Progenitor cell of endocrine pancreas (in vitro differentiated cells): ENCODE measurements at regions not wholly inside any gene's neighbourhood (a gene's known extent, or its start where the extent isn't known, plus 50 kb on each side); places are given as distances from the start of the nearest gene placed in this dataset.

Experiments used
- DNase-seq: peaks from one replicate; pipeline ENCODE4 v3.0.0; 2021; ENCODE audit warnings: low spot score; ENCODE audit not compliant: unreplicated experiment
- H3K27ac Mint-ChIP-seq: 2 replicates; pipeline ENCODE4 v1.8.0; 2021; ENCODE audit warnings: mild to moderate bottlenecking, moderate library complexity, mixed read lengths
- H3K27me3 Mint-ChIP-seq: 2 replicates; pipeline ENCODE4 v1.8.0; 2021; ENCODE audit warnings: mixed read lengths
- H3K36me3 Mint-ChIP-seq: 2 replicates; pipeline ENCODE4 v1.8.0; 2022; ENCODE audit warnings: mixed read lengths; ENCODE audit not compliant: insufficient read depth
- H3K4me1 Mint-ChIP-seq: 2 replicates; pipeline ENCODE4 v1.8.0; 2021; ENCODE audit warnings: low read depth, mixed read lengths
- H3K4me3 Mint-ChIP-seq: 2 replicates; pipeline ENCODE4 v1.8.0; 2021; ENCODE audit warnings: low read depth, mild to moderate bottlenecking, moderate library complexity, mixed read lengths
- H3K9me3 Mint-ChIP-seq: 2 replicates; pipeline ENCODE4 v1.8.0; 2021; ENCODE audit warnings: low read depth, mixed read lengths
- CTCF ChIP-seq: fragments of 200-600 bp; sonication (generic); IDR thresholded peaks from one replicate; pipeline ENCODE4 v1.5.0; 2021; ENCODE audit warnings: antibody characterized with exemption, mild to moderate bottlenecking; ENCODE audit not compliant: unreplicated experiment

- no peaks in the 10 kb centered on the region for H3K4me1 Mint-ChIP-seq
- peak overlapping the region; percentile 18 for H3K27ac Mint-ChIP-seq
- no peaks in the 10 kb centered on the region for H3K27me3 Mint-ChIP-seq
- H3K36me3 Mint-ChIP-seq = no peaks in the 10 kb centered on the region
- TF ChIP-seq CTCF = no peak
- H3K9me3 Mint-ChIP-seq = no peaks in the 10 kb centered on the region
- no peak overlapping the region for H3K4me3 Mint-ChIP-seq
- DNase-seq = no peak
These were observed 755.4 kb upstream of the MDGA2 start for GRCh38 chr14:48430805-48431204.

GRCh38 chr14:48429512-48429911 is 754.1 kb upstream of the MDGA2 start:
- H3K27me3 Mint-ChIP-seq = no peaks in the 10 kb centered on the region
- H3K27ac Mint-ChIP-seq = no peak overlapping the region
- no peak overlapping the region for H3K4me3 Mint-ChIP-seq
- no peak for DNase-seq
- TF ChIP-seq CTCF = no peak
- H3K36me3 Mint-ChIP-seq = no peaks in the 10 kb centered on the region
- no peaks in the 10 kb centered on the region for H3K4me1 Mint-ChIP-seq
- H3K9me3 Mint-ChIP-seq = no peaks in the 10 kb centered on the region

- no peak overlapping the region for H3K27ac Mint-ChIP-seq
These were observed 742.5 kb upstream of the MDGA2 start for GRCh38 chr14:48417715-48418500.

GRCh38 chr14:48401321-48401720 is 725.9 kb upstream of the MDGA2 start:
- H3K4me3 Mint-ChIP-seq = no peak overlapping the region
- no peaks in the 10 kb centered on the region for H3K27me3 Mint-ChIP-seq
- no peak for TF ChIP-seq CTCF
- H3K4me1 Mint-ChIP-seq = peaks cover 4% of the 10 kb centered on the region
- peaks cover 6% of the 10 kb centered on the region for H3K9me3 Mint-ChIP-seq
- no peaks in the 10 kb centered on the region for H3K36me3 Mint-ChIP-seq
- H3K27ac Mint-ChIP-seq = no peak overlapping the region
- no peak for DNase-seq

More at GRCh38 chr14:48417715-48418500, 742.5 kb upstream of the MDGA2 start:
- no peak overlapping the region for H3K4me3 Mint-ChIP-seq
- no peaks in the 10 kb centered on the region for H3K4me1 Mint-ChIP-seq
- peaks cover 25% of the 10 kb centered on the region for H3K9me3 Mint-ChIP-seq
- TF ChIP-seq CTCF = no peak
- H3K36me3 Mint-ChIP-seq = peaks cover 5% of the 10 kb centered on the region
- no peak for DNase-seq
- H3K27me3 Mint-ChIP-seq = no peaks in the 10 kb centered on the region

- Mint-ChIP-seq H3K9me3 (no peaks in the 10 kb centered on the region), H3K4me1 (peaks cover 4% of the 10 kb centered on the region)
These were observed 723.4 kb upstream of the MDGA2 start for GRCh38 chr14:48398675-48399282.

More at GRCh38 chr14:48398675-48399282, 723.4 kb upstream of the MDGA2 start:
- H3K27me3 Mint-ChIP-seq = no peaks in the 10 kb centered on the region
- no peaks in the 10 kb centered on the region for H3K36me3 Mint-ChIP-seq
- H3K27ac Mint-ChIP-seq = no peak overlapping the region
- TF ChIP-seq CTCF = peak; percentile 84
- no peak for DNase-seq
- H3K4me3 Mint-ChIP-seq = no peak overlapping the region
